Hepatocyte (in vitro differentiated cells): ENCODE measurements at regions not wholly inside any gene's neighbourhood (a gene's known extent, or its start where the extent isn't known, plus 50 kb on each side); places are given as distances from the start of the nearest gene placed in this dataset.

ENCODE experiments used
- DNase-seq: peaks from one replicate; pipeline ENCODE4 v3.0.0-alpha.2; 2016; ENCODE audit warnings: low spot score
- H2AFZ ChIP-seq: fragments of 200-600 bp; sonication (generic); 2 replicates; pipeline ENCODE4 v1.6.0; 2016; ENCODE audit warnings: antibody characterized with exemption, mild to moderate bottlenecking
- H3K27ac ChIP-seq: fragments of 200-600 bp; sonication (generic); 2 replicates; pipeline ENCODE4 v1.5.1; 2016; ENCODE audit warnings: mild to moderate bottlenecking
- H3K27me3 ChIP-seq: fragments of 200-600 bp; sonication (generic); 2 replicates; pipeline ENCODE4 v1.6.1; 2016
- H3K36me3 ChIP-seq: fragments of 200-600 bp; sonication (generic); replicated peaks from 2 replicates; pipeline ENCODE4 v1.5.1; 2016; ENCODE audit warnings: low read depth; ENCODE audit not compliant: insufficient read depth
- H3K4me1 ChIP-seq: fragments of 200-600 bp; sonication (generic); 2 replicates; pipeline ENCODE4 v1.5.1; 2016; ENCODE audit warnings: mild to moderate bottlenecking, moderate library complexity; ENCODE audit not compliant: insufficient read depth
- H3K4me2 ChIP-seq: fragments of 200-600 bp; sonication (generic); 2 replicates; pipeline ENCODE4 v1.6.0; 2016
- H3K4me3 ChIP-seq: fragments of 200-600 bp; sonication (generic); 2 replicates; pipeline ENCODE4 v1.5.1; 2016; ENCODE audit warnings: mild to moderate bottlenecking
- H3K79me2 ChIP-seq: fragments of 200-600 bp; sonication (generic); 2 replicates; pipeline ENCODE4 v1.6.0; 2017; ENCODE audit warnings: mild to moderate bottlenecking
- H3K9me2 ChIP-seq: fragments of 200-600 bp; sonication (generic); replicated peaks from 2 replicates; pipeline ENCODE4 v1.6.0; 2017; ENCODE audit warnings: mild to moderate bottlenecking; ENCODE audit not compliant: insufficient read depth
- H3K9me3 ChIP-seq: fragments of 200-600 bp; sonication (generic); 2 replicates; pipeline ENCODE4 v1.5.1; 2016; ENCODE audit warnings: low read depth, mild to moderate bottlenecking
- H4K20me1 ChIP-seq: fragments of 200-600 bp; sonication (generic); 2 replicates; pipeline ENCODE4 v1.6.0; 2016; ENCODE audit warnings: mild to moderate bottlenecking; ENCODE audit not compliant: insufficient read depth, poor library complexity, severe bottlenecking
- CTCF ChIP-seq: fragments of 200-600 bp; sonication (generic); IDR thresholded peaks from 2 replicates; pipeline ENCODE4 v1.5.1; 2016; ENCODE audit warnings: antibody characterized with exemption, mild to moderate bottlenecking; ENCODE audit not compliant: poor library complexity
- EZH2 ChIP-seq: fragments of 200-600 bp; sonication (generic); IDR thresholded peaks from 2 replicates; pipeline ENCODE4 v1.6.1; 2016; ENCODE audit warnings: antibody characterized with exemption, mild to moderate bottlenecking, borderline replicate concordance
- EZH2phosphoT487 ChIP-seq: fragments of 200-600 bp; sonication (generic); IDR thresholded peaks from one replicate; pipeline ENCODE4 v1.6.1; 2018; ENCODE audit warnings: antibody characterized with exemption, mild to moderate bottlenecking, low read depth, moderate library complexity; ENCODE audit not compliant: unreplicated experiment, severe bottlenecking
- WGBS: methylation state at CpG from one replicate; pipeline ENCODE4 v1.1.6; 2016; ENCODE audit warnings: low lambda C conversion rate; ENCODE audit errors: missing lambda C conversion rate; 5-methylcytosine and 5-hydroxymethylcytosine counted together

- H3K4me2 ChIP-seq = no peak overlapping the region
- TF ChIP-seq CTCF (no peak), EZH2 (no peak), EZH2phosphoT487 (no peak)
- H3K4me3 ChIP-seq = no peak overlapping the region
- no peaks in the 10 kb centered on the region for H4K20me1 ChIP-seq
- H2AFZ ChIP-seq = no peak overlapping the region
- H3K27ac ChIP-seq = no peak overlapping the region
- no peaks in the 10 kb centered on the region for H3K36me3 ChIP-seq
- H3K4me1 ChIP-seq = peaks cover 4% of the 10 kb centered on the region
- no peaks in the 10 kb centered on the region for H3K9me3 ChIP-seq
- 81% methylated on average over 3 of the region's 3 CpGs for whole genome bisulfite sequencing
- H3K79me2 ChIP-seq = no peaks in the 10 kb centered on the region
- no peaks in the 10 kb centered on the region for H3K9me2 ChIP-seq
- no peak for DNase-seq
- H3K27me3 ChIP-seq = no peaks in the 10 kb centered on the region
Measured at GRCh38 chr17:27985736-27986399, 56.6 kb upstream of the NLK start.

- H3K27me3 ChIP-seq = no peaks in the 10 kb centered on the region
- no peaks in the 10 kb centered on the region for H4K20me1 ChIP-seq
- TF ChIP-seq CTCF = no peak
- TF ChIP-seq EZH2phosphoT487 = no peak
- no peak for TF ChIP-seq EZH2
- H3K4me1 ChIP-seq = peaks cover 4% of the 10 kb centered on the region
- H3K9me3 ChIP-seq = no peaks in the 10 kb centered on the region
- 77% methylated on average over 9 of the region's 9 CpGs for WGBS
- H2AFZ ChIP-seq = no peak overlapping the region
- H3K36me3 ChIP-seq = no peaks in the 10 kb centered on the region
- H3K9me2 ChIP-seq = no peaks in the 10 kb centered on the region
- peak overlapping the region; percentile 47 for H3K27ac ChIP-seq
- DNase-seq = no peak
- H3K4me3 ChIP-seq = no peak overlapping the region
- H3K4me2 ChIP-seq = no peak overlapping the region
- H3K79me2 ChIP-seq = no peaks in the 10 kb centered on the region
Measured at GRCh38 chr17:27986805-27987684, 55.4 kb upstream of the NLK start.

- Histone ChIP-seq H3K4me3 (no peak overlapping the region), H3K9me2 (no peaks in the 10 kb centered on the region), H3K27ac (no peak overlapping the region), H3K27me3 (no peaks in the 10 kb centered on the region), H3K4me2 (no peak overlapping the region), H4K20me1 (no peaks in the 10 kb centered on the region), H3K36me3 (no peaks in the 10 kb centered on the region), H3K9me3 (no peaks in the 10 kb centered on the region), H2AFZ (no peak overlapping the region), H3K79me2 (no peaks in the 10 kb centered on the region), H3K4me1 (peaks cover 4% of the 10 kb centered on the region)
- no peak for DNase-seq
- TF ChIP-seq CTCF (no peak), EZH2phosphoT487 (no peak), EZH2 (no peak)
- WGBS = 83% methylated on average over 3 of the region's 3 CpGs
Measured at GRCh38 chr17:27989046-27989445, 53.4 kb upstream of the NLK start.
